SU-DHL-6 (cell line): ENCODE measurements at regions not wholly inside any gene's neighbourhood (a gene's known extent, or its start where the extent isn't known, plus 50 kb on each side); places are given as distances from the start of the nearest gene placed in this dataset.

ENCODE experiments used
- H2AFZ ChIP-seq: fragments of 200-600 bp; sonication (generic); 2 replicates; pipeline ENCODE4 v1.6.1; 2014; ENCODE audit warnings: low read depth, mild to moderate bottlenecking, moderate library complexity, mixed read lengths, antibody characterized with exemption, low read length; ENCODE audit not compliant: severe bottlenecking
- H3F3A ChIP-seq: fragments of 200-600 bp; shearing (Covaris generic); 2 replicates; pipeline ENCODE4 v1.6.0; 2016; ENCODE audit warnings: antibody characterized with exemption, mild to moderate bottlenecking; ENCODE audit not compliant: insufficient read depth
- H3K27ac ChIP-seq: fragments of 200-600 bp; sonication (generic); 2 replicates; pipeline ENCODE4 v1.5.1; 2016; ENCODE audit warnings: low read depth, mild to moderate bottlenecking, low read length, moderate library complexity, mixed read lengths
- H3K27me3 ChIP-seq: fragments of 200-600 bp; sonication (generic), shearing (Covaris generic); 2 replicates; pipeline ENCODE4 v1.6.0; 2014; ENCODE audit warnings: mild to moderate bottlenecking, low read length
- H3K36me3 ChIP-seq: fragments of 200-600 bp; sonication (generic); 2 replicates; pipeline ENCODE4 v1.6.1; 2014; ENCODE audit warnings: mild to moderate bottlenecking, low read length, mixed read lengths
- H3K4me2 ChIP-seq: fragments of 300-600, 200-600 bp; shearing (Covaris generic), sonication (generic); 2 replicates; pipeline ENCODE4 v1.6.0; 2014; ENCODE audit warnings: low read length, low read depth, mild to moderate bottlenecking; ENCODE audit not compliant: poor library complexity, severe bottlenecking
- H3K4me3 ChIP-seq: fragments of 200-600 bp; sonication (generic); 2 replicates; pipeline ENCODE4 v1.5.1; 2014; ENCODE audit warnings: antibody characterized with exemption, low read length, mild to moderate bottlenecking, mixed read lengths; ENCODE audit not compliant: insufficient read depth, poor library complexity, severe bottlenecking
- H3K79me2 ChIP-seq: fragments of 200-600 bp; sonication (generic); 2 replicates; pipeline ENCODE4 v1.6.1; 2014; ENCODE audit warnings: mild to moderate bottlenecking, low read length, moderate library complexity; ENCODE audit not compliant: insufficient read depth
- H3K9ac ChIP-seq: fragments of 200-600 bp; sonication (generic); 2 replicates; pipeline ENCODE4 v1.7.0; 2014; ENCODE audit warnings: mild to moderate bottlenecking, low read length
- H3K9me2 ChIP-seq: fragments of 200-600 bp; sonication (generic); replicated peaks from 2 replicates; pipeline ENCODE4 v1.6.1; 2014; ENCODE audit warnings: low read length; ENCODE audit not compliant: insufficient read depth
- H3K9me3 ChIP-seq: fragments of 200-600 bp; sonication (generic); 2 replicates; pipeline ENCODE4 v1.6.1; 2014; ENCODE audit warnings: low read length, mixed read lengths; ENCODE audit not compliant: insufficient read depth
- H4K20me1 ChIP-seq: fragments of 200-600 bp; sonication (generic); 2 replicates; pipeline ENCODE4 v1.6.1; 2014; ENCODE audit warnings: low read depth, mild to moderate bottlenecking, antibody characterized with exemption, low read length, moderate library complexity, mixed read lengths
- CTCF ChIP-seq: fragments of 200-600 bp; sonication (generic); IDR thresholded peaks from one replicate; pipeline ENCODE4 v1.5.1; 2017; ENCODE audit warnings: antibody characterized with exemption, mild to moderate bottlenecking, low read length, moderate library complexity; ENCODE audit not compliant: insufficient read depth, poor library complexity, severe bottlenecking
- EZH2phosphoT487 ChIP-seq: fragments of 200-600 bp; sonication (generic), shearing (Covaris generic); conservative IDR thresholded peaks from 2 replicates; pipeline ENCODE4 v1.6.1; 2018; ENCODE audit warnings: mild to moderate bottlenecking, antibody characterized with exemption, low read length, moderate library complexity, mixed read lengths

GRCh38 chrX:14356401-14356800, 172.9 kb upstream of the GLRA2 start:
- Histone ChIP-seq H3K4me3 (no peak overlapping the region), H3K27me3 (no peaks in the 10 kb centered on the region), H3K4me2 (no peak overlapping the region), H2AFZ (no peak overlapping the region), H3K27ac (no peak overlapping the region), H3K9me2 (no peaks in the 10 kb centered on the region), H3K79me2 (no peaks in the 10 kb centered on the region), H3K9me3 (no peaks in the 10 kb centered on the region), H3K36me3 (no peaks in the 10 kb centered on the region), H3K9ac (no peak overlapping the region), H3F3A (no peaks in the 10 kb centered on the region), H4K20me1 (no peaks in the 10 kb centered on the region)
- TF ChIP-seq CTCF (no peak), EZH2phosphoT487 (no peak)

DNA sequence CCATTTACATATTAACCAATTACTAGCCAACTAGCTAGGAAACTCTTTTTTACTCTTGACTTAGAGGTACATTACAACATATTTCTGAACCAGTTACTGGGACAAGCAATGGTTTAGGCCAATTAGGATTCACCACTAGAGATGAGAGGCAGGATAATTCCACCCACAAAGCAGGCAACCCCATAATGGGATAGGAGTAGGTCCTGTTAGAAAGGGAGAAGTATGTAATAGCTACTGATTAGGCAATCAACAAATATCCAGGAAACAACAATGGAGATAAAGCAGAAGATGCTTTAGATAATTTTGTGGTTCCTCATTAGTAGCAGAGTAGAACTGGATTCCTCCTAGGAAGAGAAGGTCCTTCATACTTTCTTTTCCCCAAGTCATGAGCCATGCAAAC, 173.8 kb upstream of the GLRA2 start:
- Histone ChIP-seq H3K4me2 (no peak overlapping the region), H4K20me1 (no peaks in the 10 kb centered on the region), H3K36me3 (no peaks in the 10 kb centered on the region), H3K27me3 (no peaks in the 10 kb centered on the region), H2AFZ (no peak overlapping the region), H3K9ac (no peak overlapping the region), H3K9me3 (no peaks in the 10 kb centered on the region), H3K27ac (no peak overlapping the region), H3K4me3 (no peak overlapping the region), H3K9me2 (no peaks in the 10 kb centered on the region), H3K79me2 (no peaks in the 10 kb centered on the region), H3F3A (no peaks in the 10 kb centered on the region)
- TF ChIP-seq CTCF (no peak), EZH2phosphoT487 (no peak)

DNA sequence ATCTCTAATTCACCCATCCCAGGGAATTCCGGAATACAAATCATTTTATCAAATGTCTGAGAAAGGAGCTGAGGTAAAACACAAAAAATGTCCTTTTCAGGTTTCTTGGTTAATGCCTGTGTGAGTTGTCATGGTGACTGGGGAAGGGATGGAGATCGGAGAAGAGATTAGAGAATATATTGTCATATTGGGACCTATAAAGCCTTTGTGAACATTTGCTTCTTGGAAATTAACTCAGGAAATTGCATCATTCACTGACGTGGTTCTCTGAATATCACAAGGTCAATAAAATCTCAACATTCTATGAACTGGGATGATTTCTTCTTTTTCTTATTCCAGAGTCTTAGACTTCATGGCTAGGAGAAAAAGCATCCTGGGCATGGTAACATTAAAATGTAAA, 174.8 kb upstream of the GLRA2 start:
- Histone ChIP-seq H3K4me2 (no peak overlapping the region), H2AFZ (no peak overlapping the region), H4K20me1 (no peaks in the 10 kb centered on the region), H3K4me3 (no peak overlapping the region), H3K9me2 (no peaks in the 10 kb centered on the region), H3K36me3 (no peaks in the 10 kb centered on the region), H3K79me2 (no peaks in the 10 kb centered on the region), H3K27me3 (no peaks in the 10 kb centered on the region), H3K9me3 (no peaks in the 10 kb centered on the region), H3K9ac (no peak overlapping the region), H3K27ac (no peak overlapping the region), H3F3A (no peaks in the 10 kb centered on the region)
- no peak for TF ChIP-seq EZH2phosphoT487
- TF ChIP-seq CTCF, result no peak

- no peak overlapping the region for H3K9ac ChIP-seq
- no peaks in the 10 kb centered on the region for H3K27me3 ChIP-seq
- H3K9me3 ChIP-seq, result no peaks in the 10 kb centered on the region
- H3K79me2 ChIP-seq, result no peaks in the 10 kb centered on the region
- no peak overlapping the region for H3K4me3 ChIP-seq
- no peak overlapping the region for H3K27ac ChIP-seq
- no peaks in the 10 kb centered on the region for H3F3A ChIP-seq
- no peak overlapping the region for H3K4me2 ChIP-seq
- no peaks in the 10 kb centered on the region for H4K20me1 ChIP-seq
- TF ChIP-seq EZH2phosphoT487, result no peak
- no peak for TF ChIP-seq CTCF
- no peak overlapping the region for H2AFZ ChIP-seq
- H3K36me3 ChIP-seq, result no peaks in the 10 kb centered on the region
- H3K9me2 ChIP-seq, result no peaks in the 10 kb centered on the region
These were observed 176.8 kb upstream of the GLRA2 start for GRCh38 chrX:14352511-14352910.
